ENCODE measurements at regions not wholly inside any gene's neighbourhood (a gene's known extent, or its start where the extent isn't known, plus 50 kb on each side); places are given as distances from the start of the nearest gene placed in this dataset.

DNA sequence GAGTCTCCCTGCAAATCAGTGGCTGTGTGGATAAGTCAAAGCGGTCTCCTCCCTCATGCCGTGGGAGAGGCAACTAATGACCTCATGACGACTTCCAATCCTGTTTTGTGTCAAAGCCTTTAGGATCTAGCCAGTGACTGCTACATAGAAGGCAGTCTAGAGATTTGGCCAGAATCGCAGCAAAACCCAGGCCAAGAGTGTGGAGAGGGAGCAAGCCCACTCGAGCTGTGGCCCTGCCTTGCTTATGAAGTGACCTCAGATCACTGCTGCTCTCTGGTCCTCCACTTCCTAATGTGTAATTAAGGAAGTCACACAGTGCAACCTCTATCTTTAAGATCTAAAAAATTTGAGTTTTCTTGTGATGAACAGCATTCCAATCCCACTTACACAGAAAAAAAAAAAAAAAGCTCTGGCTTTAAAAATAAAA, 296.7 kb upstream of the KLF6 start:
- Histone ChIP-seq H3K27ac (ENCODE audit: low read depth in 1 of 2, low read length in 2 of 2) (peak overlapping the region; percentile 39 to 52), H3K4me1 (ENCODE audit: control insufficient read depth in 4 of 4, insufficient read depth in 4 of 4, low read length in 3 of 4) (peaks cover 0 to 3% (median 0%) of the 10 kb centered on the region in 4 donors), H3K9me3 (ENCODE audit: control insufficient read depth in 4 of 4, low read length in 3 of 4) (no peaks in the 10 kb centered on the region), H3K9ac (ENCODE audit: low read depth in 1 of 2, low read length in 2 of 2) (no peak overlapping the region), H3K36me3 (ENCODE audit: control insufficient read depth in 4 of 4, insufficient read depth in 3 of 4, low read depth in 1 of 4, low read length in 3 of 4) (no peaks in the 10 kb centered on the region), H3K27me3 (ENCODE audit: control insufficient read depth in 4 of 4, insufficient read depth in 4 of 4, low read length in 3 of 4) (no peaks in the 10 kb centered on the region), H3K4me3 (ENCODE audit: low read depth in 1 of 3, low read length in 3 of 3) (no peak overlapping the region)
- TF ChIP-seq RXRA (IDR thresholded peaks at IDR 0.05): no peak
- TF ChIP-seq NR2F2 (IDR thresholded peaks at IDR 0.05): peak; percentile 50
- no peak for TF ChIP-seq JUND (IDR thresholded peaks at IDR 0.05)
- TF ChIP-seq TAF1 (conservative IDR thresholded peaks at IDR 0.05): no peak
- TF ChIP-seq, protein P1, sequence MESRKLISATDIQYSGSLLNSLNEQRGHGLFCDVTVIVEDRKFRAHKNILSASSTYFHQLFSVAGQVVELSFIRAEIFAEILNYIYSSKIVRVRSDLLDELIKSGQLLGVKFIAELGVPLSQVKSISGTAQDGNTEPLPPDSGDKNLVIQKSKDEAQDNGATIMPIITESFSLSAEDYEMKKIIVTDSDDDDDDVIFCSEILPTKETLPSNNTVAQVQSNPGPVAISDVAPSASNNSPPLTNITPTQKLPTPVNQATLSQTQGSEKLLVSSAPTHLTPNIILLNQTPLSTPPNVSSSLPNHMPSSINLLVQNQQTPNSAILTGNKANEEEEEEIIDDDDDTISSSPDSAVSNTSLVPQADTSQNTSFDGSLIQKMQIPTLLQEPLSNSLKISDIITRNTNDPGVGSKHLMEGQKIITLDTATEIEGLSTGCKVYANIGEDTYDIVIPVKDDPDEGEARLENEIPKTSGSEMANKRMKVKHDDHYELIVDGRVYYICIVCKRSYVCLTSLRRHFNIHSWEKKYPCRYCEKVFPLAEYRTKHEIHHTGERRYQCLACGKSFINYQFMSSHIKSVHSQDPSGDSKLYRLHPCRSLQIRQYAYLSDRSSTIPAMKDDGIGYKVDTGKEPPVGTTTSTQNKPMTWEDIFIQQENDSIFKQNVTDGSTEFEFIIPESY (IDR thresholded peaks at IDR 0.05): no peak
- no peak for TF ChIP-seq GABPA (IDR thresholded peaks at IDR 0.05 in 1 of 2, conservative IDR thresholded peaks at IDR 0.05 in 1 of 2)
- TF ChIP-seq RAD21 (IDR thresholded peaks at IDR 0.05): peak in 1 of 2 donors; percentile 19
- TF ChIP-seq YY1 (IDR thresholded peaks at IDR 0.05): no peak
- TF ChIP-seq SP1 (IDR thresholded peaks at IDR 0.05): peak; percentile 18
- TF ChIP-seq, protein P2, sequence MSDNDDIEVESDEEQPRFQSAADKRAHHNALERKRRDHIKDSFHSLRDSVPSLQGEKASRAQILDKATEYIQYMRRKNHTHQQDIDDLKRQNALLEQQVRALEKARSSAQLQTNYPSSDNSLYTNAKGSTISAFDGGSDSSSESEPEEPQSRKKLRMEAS (IDR thresholded peaks at IDR 0.05): no peak
- TF ChIP-seq, protein P3, sequence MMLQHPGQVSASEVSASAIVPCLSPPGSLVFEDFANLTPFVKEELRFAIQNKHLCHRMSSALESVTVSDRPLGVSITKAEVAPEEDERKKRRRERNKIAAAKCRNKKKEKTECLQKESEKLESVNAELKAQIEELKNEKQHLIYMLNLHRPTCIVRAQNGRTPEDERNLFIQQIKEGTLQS (IDR thresholded peaks at IDR 0.05): no peak
- TF ChIP-seq, protein P4, sequence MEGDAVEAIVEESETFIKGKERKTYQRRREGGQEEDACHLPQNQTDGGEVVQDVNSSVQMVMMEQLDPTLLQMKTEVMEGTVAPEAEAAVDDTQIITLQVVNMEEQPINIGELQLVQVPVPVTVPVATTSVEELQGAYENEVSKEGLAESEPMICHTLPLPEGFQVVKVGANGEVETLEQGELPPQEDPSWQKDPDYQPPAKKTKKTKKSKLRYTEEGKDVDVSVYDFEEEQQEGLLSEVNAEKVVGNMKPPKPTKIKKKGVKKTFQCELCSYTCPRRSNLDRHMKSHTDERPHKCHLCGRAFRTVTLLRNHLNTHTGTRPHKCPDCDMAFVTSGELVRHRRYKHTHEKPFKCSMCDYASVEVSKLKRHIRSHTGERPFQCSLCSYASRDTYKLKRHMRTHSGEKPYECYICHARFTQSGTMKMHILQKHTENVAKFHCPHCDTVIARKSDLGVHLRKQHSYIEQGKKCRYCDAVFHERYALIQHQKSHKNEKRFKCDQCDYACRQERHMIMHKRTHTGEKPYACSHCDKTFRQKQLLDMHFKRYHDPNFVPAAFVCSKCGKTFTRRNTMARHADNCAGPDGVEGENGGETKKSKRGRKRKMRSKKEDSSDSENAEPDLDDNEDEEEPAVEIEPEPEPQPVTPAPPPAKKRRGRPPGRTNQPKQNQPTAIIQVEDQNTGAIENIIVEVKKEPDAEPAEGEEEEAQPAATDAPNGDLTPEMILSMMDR (IDR thresholded peaks at IDR 0.05; ENCODE audit: low read depth, low read length, missing input control): no peak
- no peak for TF ChIP-seq FOXA2 (IDR thresholded peaks at IDR 0.05)
- WGBS: 79% methylated on average over 5 of the region's 5 CpGs
- DNase-seq (ENCODE audit: low spot score): no peak

DNA sequence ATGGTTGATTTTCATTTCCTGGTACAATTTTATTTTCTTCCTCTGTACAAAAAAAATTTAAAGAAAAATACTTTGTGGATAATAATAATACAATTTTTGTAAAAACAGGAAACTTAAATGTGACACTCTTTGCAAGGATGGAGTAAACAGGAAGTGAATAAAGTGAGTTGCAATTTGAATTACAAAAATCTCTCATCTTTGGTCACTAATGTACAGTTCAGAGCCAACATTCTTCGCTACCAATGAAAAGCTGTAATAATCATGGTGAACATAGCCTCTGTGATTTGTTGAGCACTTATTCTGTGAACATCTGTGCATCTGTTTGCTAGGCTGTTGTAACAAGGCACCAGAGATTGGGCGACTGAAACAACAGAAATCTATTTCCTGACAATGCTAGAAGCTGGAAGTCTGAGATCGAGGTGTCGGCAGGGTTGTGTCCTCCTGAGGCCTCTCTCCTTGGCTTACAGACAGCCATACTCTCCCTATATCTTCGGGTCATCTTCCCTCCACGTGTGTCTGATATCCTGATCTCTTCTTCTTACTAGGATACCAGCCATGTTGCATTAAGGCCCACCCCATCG, 295.3 kb upstream of the KLF6 start:
- Histone ChIP-seq H3K36me3 (ENCODE audit: control insufficient read depth in 4 of 4, insufficient read depth in 3 of 4, low read depth in 1 of 4, low read length in 3 of 4) (no peaks in the 10 kb centered on the region), H3K27me3 (ENCODE audit: control insufficient read depth in 4 of 4, insufficient read depth in 4 of 4, low read length in 3 of 4) (no peaks in the 10 kb centered on the region), H3K27ac (ENCODE audit: low read depth in 1 of 2, low read length in 2 of 2) (no peak overlapping the region), H3K9ac (ENCODE audit: low read depth in 1 of 2, low read length in 2 of 2) (no peak overlapping the region), H3K4me1 (ENCODE audit: control insufficient read depth in 4 of 4, insufficient read depth in 4 of 4, low read length in 3 of 4) (peaks cover 0 to 3% (median 0%) of the 10 kb centered on the region in 4 donors), H3K9me3 (ENCODE audit: control insufficient read depth in 4 of 4, low read length in 3 of 4) (no peaks in the 10 kb centered on the region), H3K4me3 (ENCODE audit: low read depth in 1 of 3, low read length in 3 of 3) (no peak overlapping the region)
- no peak for DNase-seq (ENCODE audit: low spot score)
- 72% methylated on average over 7 of the region's 7 CpGs for WGBS
- TF ChIP-seq, protein P2 (IDR thresholded peaks at IDR 0.05): no peak
- TF ChIP-seq GABPA (IDR thresholded peaks at IDR 0.05 in 1 of 2, conservative IDR thresholded peaks at IDR 0.05 in 1 of 2) (no peak), EGR1 (IDR thresholded peaks at IDR 0.05; ENCODE audit: low read depth in 2 of 2) (no peak), HNF4A (conservative IDR thresholded peaks at IDR 0.05) (no peak), RXRA (IDR thresholded peaks at IDR 0.05) (no peak), FOXA2 (IDR thresholded peaks at IDR 0.05) (no peak), JUND (IDR thresholded peaks at IDR 0.05) (no peak), RAD21 (IDR thresholded peaks at IDR 0.05) (no peak), FOXA1 (IDR thresholded peaks at IDR 0.05) (no peak), TAF1 (conservative IDR thresholded peaks at IDR 0.05) (no peak)
- TF ChIP-seq, protein P5, sequence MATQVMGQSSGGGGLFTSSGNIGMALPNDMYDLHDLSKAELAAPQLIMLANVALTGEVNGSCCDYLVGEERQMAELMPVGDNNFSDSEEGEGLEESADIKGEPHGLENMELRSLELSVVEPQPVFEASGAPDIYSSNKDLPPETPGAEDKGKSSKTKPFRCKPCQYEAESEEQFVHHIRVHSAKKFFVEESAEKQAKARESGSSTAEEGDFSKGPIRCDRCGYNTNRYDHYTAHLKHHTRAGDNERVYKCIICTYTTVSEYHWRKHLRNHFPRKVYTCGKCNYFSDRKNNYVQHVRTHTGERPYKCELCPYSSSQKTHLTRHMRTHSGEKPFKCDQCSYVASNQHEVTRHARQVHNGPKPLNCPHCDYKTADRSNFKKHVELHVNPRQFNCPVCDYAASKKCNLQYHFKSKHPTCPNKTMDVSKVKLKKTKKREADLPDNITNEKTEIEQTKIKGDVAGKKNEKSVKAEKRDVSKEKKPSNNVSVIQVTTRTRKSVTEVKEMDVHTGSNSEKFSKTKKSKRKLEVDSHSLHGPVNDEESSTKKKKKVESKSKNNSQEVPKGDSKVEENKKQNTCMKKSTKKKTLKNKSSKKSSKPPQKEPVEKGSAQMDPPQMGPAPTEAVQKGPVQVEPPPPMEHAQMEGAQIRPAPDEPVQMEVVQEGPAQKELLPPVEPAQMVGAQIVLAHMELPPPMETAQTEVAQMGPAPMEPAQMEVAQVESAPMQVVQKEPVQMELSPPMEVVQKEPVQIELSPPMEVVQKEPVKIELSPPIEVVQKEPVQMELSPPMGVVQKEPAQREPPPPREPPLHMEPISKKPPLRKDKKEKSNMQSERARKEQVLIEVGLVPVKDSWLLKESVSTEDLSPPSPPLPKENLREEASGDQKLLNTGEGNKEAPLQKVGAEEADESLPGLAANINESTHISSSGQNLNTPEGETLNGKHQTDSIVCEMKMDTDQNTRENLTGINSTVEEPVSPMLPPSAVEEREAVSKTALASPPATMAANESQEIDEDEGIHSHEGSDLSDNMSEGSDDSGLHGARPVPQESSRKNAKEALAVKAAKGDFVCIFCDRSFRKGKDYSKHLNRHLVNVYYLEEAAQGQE (IDR thresholded peaks at IDR 0.05): no peak
- TF ChIP-seq, protein P4 (IDR thresholded peaks at IDR 0.05; ENCODE audit: low read depth, low read length, missing input control): no peak

Measured in liver (tissue), 8 donors.